HG03439 (cell line): ENCODE measurements at regions not wholly inside any gene's neighbourhood (a gene's known extent, or its start where the extent isn't known, plus 50 kb on each side); places are given as distances from the start of the nearest gene placed in this dataset.
"Not testable (repeated sequence)": the region's sequence is repeated elsewhere in the genome, so short reads cannot be mapped to it uniquely, and the experiment has no call there.

Experiments
- ATAC-seq: cut with Tn5 transposase; IDR thresholded peaks from one replicate; pipeline ENCODE4 v1.9.1; 2021; ENCODE audit warnings: mild to moderate bottlenecking, moderate library complexity; ENCODE audit not compliant: unreplicated experiment

DNA sequence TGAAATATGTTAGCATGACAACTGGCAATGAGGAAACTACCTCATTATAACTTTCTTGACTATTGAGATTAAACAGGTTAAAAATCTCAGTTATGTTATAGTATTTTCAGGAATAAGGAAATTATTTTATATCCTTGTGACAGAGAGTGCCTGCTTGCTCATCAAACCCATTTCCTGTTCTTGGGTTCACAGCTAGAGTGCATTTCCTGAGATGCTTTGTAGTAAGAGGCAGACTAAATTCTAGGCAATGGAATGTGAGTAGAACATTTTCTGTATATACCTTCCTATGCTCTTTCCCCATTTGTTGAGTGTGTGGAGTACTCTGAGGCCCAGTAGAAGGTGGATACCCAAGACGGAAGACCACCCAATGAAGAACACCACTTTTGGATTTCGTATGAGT lies 96.9 kb upstream of the CASK start:
- no peak for ATAC-seq

DNA sequence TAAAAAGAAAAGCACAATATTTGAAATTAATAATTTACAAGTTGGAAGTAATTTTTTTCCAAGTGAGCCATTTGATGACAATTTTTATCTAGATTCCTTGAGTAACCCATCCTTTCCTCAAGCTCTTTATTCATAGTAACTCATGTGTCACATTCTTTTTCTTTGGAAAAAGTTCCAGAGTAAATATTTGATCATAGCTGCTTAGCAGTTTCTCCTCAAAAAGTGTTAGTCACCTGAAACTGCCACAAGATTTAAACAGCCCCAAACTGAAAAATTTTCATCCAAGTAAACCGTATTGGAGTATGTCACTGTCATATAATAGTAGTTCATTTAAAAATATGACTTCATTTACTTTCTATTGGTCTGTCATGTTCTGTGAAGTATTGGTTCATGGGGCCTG lies 94.6 kb upstream of the CASK start:
- ATAC-seq: no peak

DNA sequence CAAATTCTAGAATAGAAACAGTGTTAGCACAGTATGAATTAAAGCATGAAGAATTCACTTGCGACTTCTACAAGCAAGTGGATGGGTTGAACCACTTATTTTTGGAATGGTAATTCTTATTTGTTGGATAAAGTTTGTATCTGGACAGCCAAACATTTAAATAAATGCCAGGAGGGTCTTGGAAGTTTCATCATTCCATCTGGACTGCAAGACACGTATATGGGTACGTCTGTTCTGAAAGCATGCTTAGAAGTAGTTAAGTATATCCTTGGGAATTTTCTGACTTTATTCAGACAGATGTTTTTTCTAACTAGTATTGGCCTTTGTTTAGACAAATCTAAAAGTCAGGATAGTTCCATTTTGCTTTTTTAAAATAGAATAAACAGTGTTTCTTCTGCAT lies 77.5 kb upstream of the CASK start:
- no peak for ATAC-seq

DNA sequence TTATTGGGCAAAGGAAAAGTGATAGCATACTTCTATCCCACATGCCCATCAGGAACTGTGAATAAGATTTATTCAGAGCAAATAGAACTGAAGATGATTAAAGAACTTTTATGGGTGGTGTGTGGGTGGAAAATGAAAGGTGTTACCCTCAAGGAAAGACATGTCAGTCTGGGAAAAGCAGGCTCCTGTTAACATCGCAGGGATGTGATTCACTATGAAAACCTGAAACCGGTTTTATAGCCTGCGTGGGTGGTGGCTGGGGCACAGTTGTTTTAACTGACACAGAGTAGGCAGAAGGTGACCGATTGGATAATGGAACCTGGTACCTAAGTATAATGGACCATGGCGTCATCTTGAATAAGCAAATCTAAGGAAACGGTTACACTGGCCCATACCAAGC lies 61.3 kb upstream of the CASK start:
- ATAC-seq: no peak

DNA sequence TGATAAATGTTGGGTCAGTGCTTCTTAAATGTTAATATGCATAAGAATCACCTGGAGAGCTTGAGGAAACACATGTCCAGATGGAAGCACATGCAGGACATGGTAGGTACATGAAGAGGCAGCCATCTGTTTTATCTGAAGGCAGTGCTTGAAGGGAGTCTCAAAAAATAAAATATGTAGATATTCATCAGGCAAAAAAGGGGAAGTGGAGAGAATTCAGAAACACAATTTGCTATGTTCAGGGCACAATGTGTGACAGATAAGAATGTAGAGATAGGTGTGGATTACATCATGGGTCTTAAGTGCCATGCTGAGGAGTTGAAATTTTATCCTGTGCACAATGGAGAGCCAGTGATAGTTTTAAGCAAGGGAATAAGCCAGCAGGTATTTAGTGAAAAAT lies 59.6 kb upstream of the CASK start:
- ATAC-seq: no peak

DNA sequence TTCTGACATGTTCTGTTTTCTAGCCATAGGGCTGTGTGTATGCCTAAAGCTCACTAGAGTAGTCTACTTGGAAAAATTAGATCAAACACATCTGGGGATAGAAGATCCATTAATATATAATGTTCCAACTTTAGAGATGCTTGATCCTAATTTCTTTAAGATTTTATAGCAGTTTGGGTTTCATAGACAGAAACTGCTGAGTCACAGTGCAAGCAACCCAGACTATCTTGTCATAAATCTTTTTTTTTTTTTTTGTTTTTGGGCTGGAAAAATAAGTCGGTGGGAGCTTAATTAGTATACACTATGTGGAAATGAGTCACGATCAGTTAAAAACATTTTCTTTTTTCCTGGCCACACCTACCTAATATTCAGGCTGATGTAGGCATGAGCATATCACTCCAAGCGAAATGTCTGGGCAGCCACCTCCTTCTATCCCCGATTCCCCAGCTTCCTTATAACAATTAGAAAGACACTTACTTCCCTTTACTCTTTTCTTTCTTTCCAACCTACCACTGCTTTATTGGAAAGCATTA lies 58.2 kb upstream of the CASK start:
- no peak for ATAC-seq

DNA sequence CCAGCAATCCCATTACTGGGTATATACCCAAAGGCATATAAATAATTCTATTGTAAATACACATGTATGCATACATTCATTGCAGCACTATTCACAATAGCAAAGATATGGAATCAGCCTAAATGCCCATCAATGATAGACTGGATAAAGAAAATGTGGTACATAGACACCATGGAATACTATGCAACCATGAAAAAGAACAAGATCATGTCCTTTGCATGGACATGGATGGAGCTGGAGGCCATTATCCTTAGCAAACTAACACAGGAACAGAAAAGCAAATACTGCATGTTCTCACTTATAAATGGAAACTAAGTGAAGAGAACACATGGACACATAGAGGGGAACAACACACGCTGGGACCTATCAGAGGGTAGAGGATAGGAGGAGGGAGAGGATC lies 51.3 kb upstream of the CASK start:
- ATAC-seq: not testable (repeated sequence)

DNA sequence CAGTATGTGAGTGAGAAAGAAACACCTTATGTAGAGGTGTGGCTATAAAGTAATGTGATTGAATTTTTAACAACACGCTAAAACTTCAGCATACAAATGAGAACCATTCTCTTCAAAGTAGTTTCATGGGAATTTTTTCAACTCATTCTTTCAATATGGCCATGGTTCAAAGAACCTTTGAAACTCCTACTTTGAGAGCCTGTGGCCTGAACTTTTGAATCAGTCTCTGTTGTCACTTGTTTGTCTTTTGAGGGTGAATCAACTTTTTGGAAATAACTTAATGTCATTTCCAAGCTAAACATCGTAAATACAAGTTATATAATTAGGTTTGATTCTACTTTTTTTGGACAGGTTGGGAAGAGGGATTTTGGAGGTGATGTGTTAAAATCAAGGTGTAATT lies 49.9 kb upstream of the CASK start:
- no peak for ATAC-seq
